ENCODE measurements at regions not wholly inside any gene's neighbourhood (a gene's known extent, or its start where the extent isn't known, plus 50 kb on each side); places are given as distances from the start of the nearest gene placed in this dataset.

GRCh38 chr13:40094056-40094455, 438.6 kb downstream of the COG6 start:
- ChIA-PET CTCF (no interaction called here), POLR2A (no interaction called here)
- H3K36me3 Mint-ChIP-seq (ENCODE audit: insufficient read depth, unreplicated experiment): no peaks in the 10 kb centered on the region
- intact Hi-C loops (cut with micrococcal nuclease; ENCODE audit: unreplicated experiment): no loop called here
- H3K4me1 Mint-ChIP-seq (ENCODE audit: low read depth, unreplicated experiment): no peaks in the 10 kb centered on the region
- H3K4me3 Mint-ChIP-seq (ENCODE audit: unreplicated experiment): no peak overlapping the region
- no peaks in the 10 kb centered on the region for H3K4me1 ChIP-seq
- no TSS peak for BruUV-seq (replicated peaks)
- no peaks in the 10 kb centered on the region for H3K36me3 ChIP-seq (ENCODE audit: control insufficient read depth, insufficient read depth, low read length)
- DNase-seq: no peak
- no peak for TF ChIP-seq CTCF (IDR thresholded peaks at IDR 0.05; ENCODE audit: insufficient read depth in 1 of 2, low read depth in 1 of 2, low read length in 1 of 2, severe bottlenecking in 1 of 2, unreplicated experiment in 1 of 2)
- no peak overlapping the region for H3K27ac Mint-ChIP-seq (ENCODE audit: unreplicated experiment)
- no peaks in the 10 kb centered on the region for H3K9me3 ChIP-seq
- H3K27me3 Mint-ChIP-seq (ENCODE audit: insufficient read depth, unreplicated experiment): no peaks in the 10 kb centered on the region
- H3K4me3 ChIP-seq (ENCODE audit: low read depth, low read length): no peak overlapping the region
- no peaks in the 10 kb centered on the region for H3K27me3 ChIP-seq (replicated peaks; ENCODE audit: control insufficient read depth, insufficient read depth, low read length)
- H3K9me3 Mint-ChIP-seq (ENCODE audit: unreplicated experiment): peaks cover 7% of the 10 kb centered on the region

GRCh38 chr13:40095695-40096356, 440.4 kb downstream of the COG6 start:
- no peaks in the 10 kb centered on the region for H3K27me3 Mint-ChIP-seq (ENCODE audit: insufficient read depth, unreplicated experiment)
- Histone ChIP-seq H3K27me3 (replicated peaks; ENCODE audit: control insufficient read depth, insufficient read depth, low read length) (no peaks in the 10 kb centered on the region), H3K4me3 (ENCODE audit: low read depth, low read length) (no peak overlapping the region), H3K9me3 (no peaks in the 10 kb centered on the region), H3K36me3 (ENCODE audit: control insufficient read depth, insufficient read depth, low read length) (no peaks in the 10 kb centered on the region), H3K4me1 (no peaks in the 10 kb centered on the region)
- H3K36me3 Mint-ChIP-seq (ENCODE audit: insufficient read depth, unreplicated experiment): no peaks in the 10 kb centered on the region
- ChIA-PET POLR2A (no interaction called here), CTCF (interaction anchor here (1.3 kb wide), 1 partner anchor 26 kb away, joined by 3 read pairs; no protein-coding TSS in a partner anchor)
- intact Hi-C loops (cut with micrococcal nuclease; ENCODE audit: unreplicated experiment): no loop called here
- no peak for DNase-seq
- no peak overlapping the region for H3K4me3 Mint-ChIP-seq (ENCODE audit: unreplicated experiment)
- no peak overlapping the region for H3K27ac Mint-ChIP-seq (ENCODE audit: unreplicated experiment)
- no peaks in the 10 kb centered on the region for H3K4me1 Mint-ChIP-seq (ENCODE audit: low read depth, unreplicated experiment)
- BruUV-seq (replicated peaks): no TSS peak
- TF ChIP-seq CTCF (IDR thresholded peaks at IDR 0.05; ENCODE audit: insufficient read depth in 1 of 2, low read depth in 1 of 2, low read length in 1 of 2, severe bottlenecking in 1 of 2, unreplicated experiment in 1 of 2): no peak
- peaks cover 19% of the 10 kb centered on the region for H3K9me3 Mint-ChIP-seq (ENCODE audit: unreplicated experiment)

- H3K9me3 Mint-ChIP-seq (ENCODE audit: unreplicated experiment): peaks cover 20% of the 10 kb centered on the region
- no peak for TF ChIP-seq CTCF (IDR thresholded peaks at IDR 0.05; ENCODE audit: insufficient read depth in 1 of 2, low read depth in 1 of 2, low read length in 1 of 2, severe bottlenecking in 1 of 2, unreplicated experiment in 1 of 2)
- CTCF ChIA-PET: interaction anchor here (1.3 kb wide), 1 partner anchor 27 kb away, joined by 3 read pairs; no protein-coding TSS in a partner anchor
- H3K36me3 Mint-ChIP-seq (ENCODE audit: insufficient read depth, unreplicated experiment): no peaks in the 10 kb centered on the region
- Histone ChIP-seq H3K4me1 (no peaks in the 10 kb centered on the region), H3K4me3 (ENCODE audit: low read depth, low read length) (no peak overlapping the region), H3K27me3 (replicated peaks; ENCODE audit: control insufficient read depth, insufficient read depth, low read length) (no peaks in the 10 kb centered on the region), H3K9me3 (no peaks in the 10 kb centered on the region), H3K36me3 (ENCODE audit: control insufficient read depth, insufficient read depth, low read length) (no peaks in the 10 kb centered on the region)
- no peaks in the 10 kb centered on the region for H3K27me3 Mint-ChIP-seq (ENCODE audit: insufficient read depth, unreplicated experiment)
- POLR2A ChIA-PET: no interaction called here
- no peaks in the 10 kb centered on the region for H3K4me1 Mint-ChIP-seq (ENCODE audit: low read depth, unreplicated experiment)
- H3K27ac Mint-ChIP-seq (ENCODE audit: unreplicated experiment): no peak overlapping the region
- no TSS peak for BruUV-seq (replicated peaks)
- no peak for DNase-seq
- intact Hi-C loops (cut with micrococcal nuclease; ENCODE audit: unreplicated experiment): no loop called here
- no peak overlapping the region for H3K4me3 Mint-ChIP-seq (ENCODE audit: unreplicated experiment)
These were observed 441.0 kb downstream of the COG6 start for GRCh38 chr13:40096357-40096901.

Measured in Caco-2 (cell line).